ENCODE measurements at regions not wholly inside any gene's neighbourhood (a gene's known extent, or its start where the extent isn't known, plus 50 kb on each side); places are given as distances from the start of the nearest gene placed in this dataset.
"Not testable (repeated sequence)": the region's sequence is repeated elsewhere in the genome, so short reads cannot be mapped to it uniquely, and the experiment has no call there.

DNA sequence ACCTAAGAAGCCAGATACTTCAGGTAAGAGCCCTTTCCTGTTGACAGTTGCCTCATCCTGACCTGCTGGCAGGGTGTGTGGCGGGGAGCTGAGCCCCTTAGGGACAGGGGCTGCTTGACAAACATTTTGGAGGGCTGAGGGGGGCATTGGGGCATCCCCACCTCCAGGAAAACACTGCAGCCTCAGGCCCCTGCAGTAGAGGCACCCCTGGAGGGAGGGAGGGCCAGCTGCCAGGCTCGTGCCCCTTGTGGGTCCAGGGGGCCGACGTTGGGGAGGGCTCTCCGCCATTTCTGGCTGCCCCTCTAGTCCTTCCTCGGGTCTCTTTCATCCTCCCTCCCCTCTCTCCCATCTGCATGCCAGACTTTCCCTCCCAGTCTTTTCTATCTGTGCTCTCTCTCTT, 177.3 kb downstream of the RPS24 start:
- DNase-seq (ENCODE audit: low read depth in 2 of 2): no peak

DNA sequence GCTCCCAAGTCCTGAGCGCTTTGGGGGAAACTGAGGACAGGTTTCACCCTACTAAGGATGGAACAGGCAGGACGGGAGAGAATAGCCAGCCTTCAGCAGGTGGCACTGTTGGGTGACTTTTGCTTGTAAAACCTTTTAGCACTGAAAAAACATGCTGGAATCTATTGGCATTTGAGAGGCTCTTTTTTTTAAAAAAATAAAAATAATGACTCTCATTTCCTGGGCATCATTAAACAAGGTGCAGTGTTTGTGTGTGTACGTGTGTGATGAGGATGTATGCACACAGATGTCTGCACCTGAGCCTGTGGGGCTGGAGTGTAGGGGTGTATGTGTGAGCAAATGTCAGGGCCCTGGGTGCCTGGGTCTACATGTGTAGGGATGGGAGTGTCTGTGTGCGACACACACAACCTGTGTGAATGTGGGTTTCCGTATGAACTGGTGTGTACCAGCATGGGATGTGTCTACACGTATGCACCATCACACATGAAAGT, 177.9 kb downstream of the RPS24 start:
- DNase-seq (ENCODE audit: low read depth in 2 of 2): no peak

- no peak for DNase-seq (ENCODE audit: low read depth in 2 of 2)
Observed at GRCh38 chr10:78212060-78212785, 178.6 kb downstream of the RPS24 start.

DNA sequence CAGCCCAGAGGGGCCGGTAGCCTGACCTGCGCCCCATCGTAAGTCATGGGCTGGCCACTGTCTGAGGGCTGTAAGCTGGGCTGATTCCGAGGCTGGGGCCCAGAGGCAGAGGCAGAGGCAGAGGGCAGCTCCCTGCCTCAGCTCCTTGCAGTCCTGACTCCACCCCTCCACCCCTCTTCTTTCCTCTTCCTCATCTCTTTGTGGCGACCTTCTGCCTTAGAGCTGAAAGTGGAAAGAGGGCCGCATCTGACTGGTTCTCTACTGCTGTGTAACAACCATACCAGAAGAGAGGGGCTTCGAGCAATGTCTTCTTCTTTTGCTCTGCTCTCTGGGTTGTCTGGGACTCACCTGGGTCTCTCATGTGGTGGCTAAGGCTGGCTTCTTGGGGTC, 179.1 kb downstream of the RPS24 start:
- DNase-seq (ENCODE audit: low read depth in 2 of 2): no peak

GRCh38 chr10:78214955-78215354, 181.3 kb downstream of the RPS24 start:
- DNase-seq (ENCODE audit: low read depth in 2 of 2): no peak

DNA sequence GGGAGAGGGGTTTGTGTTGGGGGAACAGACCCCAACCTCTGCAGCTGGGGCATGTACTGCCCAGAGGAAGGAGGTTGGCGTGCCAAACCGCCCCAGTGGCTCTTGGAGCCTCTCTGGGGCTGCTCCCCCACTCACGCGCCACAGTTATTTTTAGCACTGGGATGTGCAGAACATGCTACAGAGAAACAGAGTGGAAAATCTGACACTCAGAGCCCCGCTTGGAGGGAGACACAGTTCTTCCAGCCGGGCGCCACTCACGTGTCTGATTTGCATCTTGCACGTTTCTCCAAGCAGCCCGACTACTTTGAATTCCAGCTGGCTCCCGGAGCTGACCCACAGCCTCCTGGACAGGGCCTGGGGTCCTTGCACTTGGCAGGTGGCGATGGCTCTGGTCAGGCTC, 182.0 kb downstream of the RPS24 start:
- DNase-seq (ENCODE audit: low read depth in 2 of 2): no peak

GRCh38 chr10:78217336-78217735, 183.7 kb downstream of the RPS24 start:
- DNase-seq (ENCODE audit: low read depth in 2 of 2): no peak

- DNase-seq (ENCODE audit: low read depth in 2 of 2): no peak
Observed at GRCh38 chr10:78218798-78219490, 185.3 kb downstream of the RPS24 start.

DNA sequence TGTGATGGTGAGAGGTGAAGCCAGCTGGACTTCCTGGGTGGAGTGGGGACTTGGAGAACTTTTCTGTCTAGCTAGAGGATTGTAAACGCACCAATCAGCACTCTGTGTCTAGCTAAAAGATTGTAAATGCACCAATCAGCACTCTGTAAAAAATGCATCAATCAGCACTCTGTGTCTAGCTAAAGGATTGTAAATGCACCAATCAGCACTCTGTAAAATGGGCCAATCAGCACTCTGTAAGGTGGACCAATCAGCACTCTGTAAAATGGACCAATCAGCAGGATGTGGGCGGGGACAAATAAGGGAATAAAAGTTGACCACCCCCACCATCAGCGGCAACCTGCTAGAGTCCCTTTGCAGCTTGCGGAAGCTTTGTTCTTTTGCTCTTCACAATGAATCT, 185.9 kb downstream of the RPS24 start:
- DNase-seq (ENCODE audit: low read depth in 2 of 2): not testable (repeated sequence)

DNA sequence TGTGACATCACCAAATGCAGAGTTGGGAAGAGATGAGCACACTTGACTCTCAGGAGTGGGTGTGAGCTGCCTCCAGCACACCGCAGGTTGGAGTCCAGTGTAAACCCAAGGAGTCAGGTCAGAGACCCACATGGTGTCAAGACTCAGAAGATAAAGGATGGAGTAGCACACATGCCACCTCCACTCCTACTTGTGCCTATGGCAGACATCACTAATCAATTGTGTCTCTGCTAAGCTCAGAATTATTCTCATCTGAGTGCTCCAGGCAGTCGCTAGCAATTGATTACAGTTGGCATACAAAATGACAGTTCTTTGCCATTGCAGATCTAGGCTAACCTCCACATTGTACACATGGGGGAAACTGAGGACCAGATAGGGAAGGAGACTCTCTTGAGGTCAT, 187.1 kb downstream of the RPS24 start:
- DNase-seq (ENCODE audit: low read depth in 2 of 2): no peak

GRCh38 chr10:78222096-78222790, 188.6 kb downstream of the RPS24 start:
- DNase-seq (ENCODE audit: low read depth in 2 of 2): no peak

DNA sequence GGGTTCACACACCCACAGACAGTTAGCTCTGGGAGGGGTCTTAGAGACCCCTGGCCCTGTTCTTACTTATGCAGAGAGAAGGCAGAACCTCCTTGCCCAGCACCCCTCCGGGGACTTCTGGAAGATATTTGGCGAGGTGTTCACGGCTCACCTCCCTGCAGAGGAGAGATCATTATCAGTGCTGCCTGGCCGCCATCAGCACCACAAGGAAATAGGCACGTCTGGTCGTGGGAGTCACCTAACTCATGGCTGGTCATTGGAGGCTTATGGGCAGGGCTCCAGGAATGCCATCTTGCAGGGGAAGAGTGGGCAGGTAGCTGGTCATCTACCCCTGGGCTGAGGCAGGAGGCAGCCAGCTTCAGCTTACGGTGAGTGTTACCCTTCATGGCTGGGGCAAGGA, 189.4 kb downstream of the RPS24 start:
- no peak for DNase-seq (ENCODE audit: low read depth in 2 of 2)

GRCh38 chr10:78224602-78225001, 190.9 kb downstream of the RPS24 start:
- DNase-seq (ENCODE audit: low read depth in 2 of 2): no peak

DNA sequence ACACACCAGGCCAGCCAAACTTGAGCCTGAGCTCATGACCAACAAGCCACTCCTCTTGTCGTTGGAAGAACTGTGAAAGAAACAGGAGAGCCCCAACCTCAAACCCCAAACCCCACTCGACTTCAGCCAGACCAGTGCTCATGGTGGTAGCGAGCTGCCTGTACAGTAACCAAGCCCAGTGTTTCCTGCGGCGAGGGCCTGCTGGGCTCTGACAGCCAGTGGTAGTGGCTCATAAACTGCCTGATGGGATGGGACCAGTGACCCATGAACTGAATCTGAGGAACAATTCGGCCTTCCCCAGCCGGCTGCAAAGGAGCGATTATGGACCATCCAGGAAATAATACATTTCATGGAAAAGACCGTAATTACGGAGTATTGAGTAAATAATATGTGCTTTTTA, 191.9 kb downstream of the RPS24 start:
- no peak for DNase-seq (ENCODE audit: low read depth in 2 of 2)

DNA sequence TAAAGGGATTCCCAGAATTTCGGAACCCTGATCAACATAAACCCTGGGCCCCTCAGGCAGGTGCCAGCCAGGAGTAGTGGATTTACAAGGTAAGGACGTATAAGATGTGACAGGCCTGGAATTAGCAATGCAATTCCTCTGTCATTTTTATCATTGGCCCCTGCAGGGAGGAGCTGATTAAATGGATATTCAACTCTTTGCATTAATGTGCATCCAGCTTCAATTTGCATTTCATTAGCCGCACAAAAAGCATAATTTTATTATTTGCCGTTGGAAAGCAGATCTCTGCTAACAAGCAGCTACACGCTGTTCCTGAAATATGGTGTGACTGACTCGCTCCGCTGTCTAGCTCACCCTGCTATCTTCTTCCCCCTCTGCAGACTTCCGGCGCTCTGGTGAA, 195.8 kb downstream of the RPS24 start:
- no peak for DNase-seq (ENCODE audit: low read depth in 2 of 2)

- DNase-seq (ENCODE audit: low read depth in 2 of 2): no peak
Observed at GRCh38 chr10:78229950-78230675, 196.4 kb downstream of the RPS24 start.

- no peak for DNase-seq (ENCODE audit: low read depth in 2 of 2)
Observed at GRCh38 chr10:78231327-78231726, 197.7 kb downstream of the RPS24 start.

DNA sequence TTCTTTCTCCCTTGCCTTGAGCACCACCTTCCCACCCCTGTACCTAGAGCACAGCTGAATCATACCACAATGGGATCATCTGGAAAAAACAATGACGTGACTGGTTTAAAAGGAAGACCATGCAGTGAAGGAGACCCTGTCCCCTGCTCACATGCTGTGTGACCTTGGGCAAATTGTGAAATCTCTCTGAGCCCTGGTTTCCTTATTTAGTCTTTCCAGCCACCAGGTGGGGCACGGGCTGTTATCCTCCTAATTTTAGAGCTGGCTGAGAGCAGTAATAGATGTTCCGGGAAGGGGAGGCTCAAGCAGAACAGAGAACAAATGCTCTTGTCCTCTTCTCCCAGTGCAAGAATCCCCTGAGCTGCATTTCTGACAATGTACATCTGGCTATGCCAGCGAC, 198.3 kb downstream of the RPS24 start:
- DNase-seq (ENCODE audit: low read depth in 2 of 2): no peak

DNA sequence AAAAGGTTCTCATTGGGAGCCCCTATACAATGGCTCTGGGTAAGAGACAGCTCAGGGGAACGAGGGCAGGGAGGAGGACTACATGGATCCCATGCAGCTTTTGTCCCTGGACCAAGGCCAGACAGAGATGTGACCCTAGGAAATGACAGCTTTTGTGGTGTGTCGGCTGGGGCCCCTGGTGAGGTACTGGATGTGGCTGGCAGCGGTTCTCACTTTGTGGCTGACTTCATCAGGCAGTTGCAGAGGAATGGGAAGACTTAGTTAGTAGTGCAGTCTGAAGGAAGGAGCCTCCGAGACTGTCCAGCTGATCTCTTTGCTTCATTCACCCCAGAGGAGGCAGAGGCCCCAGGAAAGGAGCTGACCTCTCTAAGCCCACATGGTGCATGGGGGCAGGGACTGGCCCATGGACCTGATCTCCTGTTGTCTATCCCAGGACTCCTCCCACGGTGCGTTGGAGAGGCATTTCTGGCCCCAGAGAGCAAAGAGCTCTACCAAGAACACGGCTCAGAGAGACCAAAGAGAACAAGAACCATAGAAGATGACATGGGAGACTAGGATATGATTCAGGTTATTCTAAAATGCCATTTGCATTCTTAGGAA, 202.9 kb downstream of the RPS24 start:
- no peak for DNase-seq (ENCODE audit: low read depth in 2 of 2)

- DNase-seq (ENCODE audit: low read depth in 2 of 2): not testable (repeated sequence)
Observed at GRCh38 chr10:78237951-78238350, 204.3 kb downstream of the RPS24 start.

DNA sequence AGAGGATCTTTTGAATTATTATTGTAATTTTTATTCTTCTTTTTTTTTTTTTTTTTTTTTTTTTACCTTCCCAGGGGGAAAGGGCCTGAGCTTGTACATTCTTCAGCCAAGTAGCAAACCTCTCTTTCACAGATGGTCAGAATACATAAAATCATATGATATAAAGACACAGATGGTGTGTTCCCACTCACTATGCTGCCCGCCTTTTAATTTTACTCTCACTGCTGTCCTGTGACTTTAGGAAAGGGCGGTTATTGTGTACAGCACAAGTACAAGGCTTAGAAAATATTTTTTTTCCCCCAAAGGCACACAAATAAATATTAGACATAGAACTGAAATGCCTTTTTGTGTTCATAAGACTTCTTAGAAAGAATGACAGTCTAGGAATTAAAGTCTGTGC, 213.6 kb downstream of the RPS24 start:
- DNase-seq (ENCODE audit: low read depth in 2 of 2): no peak

GRCh38 chr10:78247821-78248220, 214.2 kb downstream of the RPS24 start:
- no peak for DNase-seq (ENCODE audit: low read depth in 2 of 2)

Measured in stimulated activated CD8-positive, alpha-beta memory T cell treated with anti-CD3 and anti-CD28 coated beads, Interleukin-2, amount 100 ng/mL, for 1 hour (primary cell).